NCI-H146 treated with DMSO at 0.1 percent for 48 hours (cell line): ENCODE measurements at regions not wholly inside any gene's neighbourhood (a gene's known extent, or its start where the extent isn't known, plus 50 kb on each side); places are given as distances from the start of the nearest gene placed in this dataset.
"Not testable (repeated sequence)": the region's sequence is repeated elsewhere in the genome, so short reads cannot be mapped to it uniquely, and the experiment has no call there.

Experiments used
- DNase-seq: peaks from one replicate; lab custom pipeline; 2025; ENCODE audit not compliant: unreplicated experiment; lab: John Stamatoyannopoulos, UW

DNA sequence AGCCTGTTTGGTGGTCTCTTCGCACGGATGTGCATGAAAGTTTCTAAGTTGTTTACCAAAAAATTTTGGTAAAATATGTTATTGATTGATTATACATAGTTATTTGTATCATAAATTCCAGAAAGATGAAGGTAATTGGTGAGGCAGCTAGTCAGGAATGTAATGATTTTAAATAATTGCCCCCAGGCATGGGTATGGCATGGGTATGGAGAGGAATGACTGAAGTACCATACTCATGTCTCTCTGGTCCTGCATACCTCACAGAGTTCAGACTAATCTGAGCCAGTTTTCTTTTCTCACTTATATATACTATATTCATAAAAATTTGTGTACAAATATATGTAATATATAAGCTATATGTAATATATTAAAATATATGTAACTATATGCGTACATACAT is 329.0 kb upstream of the TECRL start:
- DNase-seq = no peak

DNA sequence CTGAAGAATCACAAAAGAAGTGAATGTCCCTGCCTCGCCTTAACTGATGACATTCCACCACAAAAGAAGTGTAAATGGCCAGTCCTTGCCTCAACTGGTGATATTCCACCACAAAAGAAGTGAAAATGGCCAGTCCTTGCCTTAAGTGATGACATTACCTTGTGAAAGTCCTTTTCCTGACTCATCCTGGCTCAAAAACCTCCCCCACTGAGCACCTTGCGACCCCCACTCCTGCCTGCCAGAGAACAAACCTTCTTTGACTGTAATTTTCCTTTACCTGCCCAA is 328.5 kb upstream of the TECRL start:
- DNase-seq = not testable (repeated sequence)

DNA sequence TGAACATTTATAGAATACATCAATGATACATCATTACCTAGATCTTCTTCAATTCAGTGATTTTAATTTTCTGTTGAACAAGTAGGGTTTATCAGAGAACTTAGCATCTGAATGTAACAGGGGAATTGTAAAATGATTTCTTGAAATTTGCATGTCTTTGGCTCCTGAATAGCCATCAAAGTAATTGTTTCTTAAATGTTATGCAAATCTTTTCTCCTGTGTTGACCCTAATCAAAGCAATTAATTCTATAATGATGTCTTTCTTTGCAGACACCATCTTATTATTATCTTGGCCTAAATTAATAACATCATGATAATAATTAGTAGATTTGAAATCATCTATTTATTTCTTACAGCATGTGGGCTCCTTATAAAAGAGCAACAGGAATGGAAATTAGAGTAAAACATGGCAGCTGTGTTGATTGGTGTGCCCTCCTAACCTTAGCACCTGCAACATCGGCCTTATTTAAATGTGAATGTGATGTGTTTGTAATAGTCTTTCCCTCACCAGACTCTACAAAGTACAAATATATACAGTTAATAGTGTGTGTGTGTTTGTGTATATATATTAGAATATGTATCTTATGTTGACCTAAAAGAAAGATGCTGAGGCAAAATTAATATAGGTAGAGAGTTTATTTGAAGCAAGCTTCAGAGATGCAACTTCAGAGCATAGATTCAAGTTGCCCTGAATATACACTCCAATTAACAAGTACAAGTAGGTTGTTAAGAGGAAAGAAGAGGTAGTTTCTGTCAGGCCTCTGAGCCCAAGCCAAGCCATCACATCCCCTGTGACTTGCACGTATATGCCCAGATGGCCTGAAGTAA is 328.0 kb upstream of the TECRL start:
- no peak for DNase-seq

DNA sequence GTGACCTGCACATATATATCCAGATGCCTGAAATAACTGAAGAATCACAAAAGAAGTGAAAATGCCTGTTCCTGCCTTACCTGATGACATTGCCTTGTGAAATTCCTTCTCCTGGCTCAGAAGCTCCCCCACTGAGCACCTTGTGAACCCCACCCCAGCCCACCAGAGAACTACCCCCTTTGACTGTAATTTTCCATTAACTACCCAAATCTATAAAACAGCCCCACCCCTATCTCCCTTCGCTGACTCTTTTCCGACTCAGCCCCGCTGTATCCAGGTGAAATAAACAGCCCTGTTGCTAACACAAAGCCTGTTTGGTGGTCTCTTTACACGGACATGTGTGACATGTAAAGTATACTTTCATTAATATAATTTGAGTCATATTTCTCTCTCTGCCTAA is 320.3 kb upstream of the TECRL start:
- DNase-seq = no peak

DNA sequence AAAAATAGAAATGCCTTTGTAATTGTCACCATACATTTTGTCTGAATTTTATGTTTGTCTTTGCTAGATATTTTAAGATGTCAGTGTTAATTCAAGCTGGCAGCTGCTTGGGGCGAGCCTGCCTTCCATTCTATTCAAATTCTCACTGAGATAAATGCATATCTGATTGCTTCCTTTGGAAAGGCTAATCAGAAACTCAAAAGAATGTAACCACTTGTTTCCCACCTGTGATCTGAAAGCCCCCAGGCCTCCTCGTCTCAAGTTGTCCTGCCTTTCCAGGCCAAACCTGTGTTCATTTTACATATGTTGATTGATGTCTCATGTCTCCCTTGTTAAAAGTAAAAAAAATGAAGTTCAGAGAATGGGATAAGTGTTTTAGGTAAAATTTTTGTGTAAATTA is 318.7 kb upstream of the TECRL start:
- DNase-seq = no peak

DNA sequence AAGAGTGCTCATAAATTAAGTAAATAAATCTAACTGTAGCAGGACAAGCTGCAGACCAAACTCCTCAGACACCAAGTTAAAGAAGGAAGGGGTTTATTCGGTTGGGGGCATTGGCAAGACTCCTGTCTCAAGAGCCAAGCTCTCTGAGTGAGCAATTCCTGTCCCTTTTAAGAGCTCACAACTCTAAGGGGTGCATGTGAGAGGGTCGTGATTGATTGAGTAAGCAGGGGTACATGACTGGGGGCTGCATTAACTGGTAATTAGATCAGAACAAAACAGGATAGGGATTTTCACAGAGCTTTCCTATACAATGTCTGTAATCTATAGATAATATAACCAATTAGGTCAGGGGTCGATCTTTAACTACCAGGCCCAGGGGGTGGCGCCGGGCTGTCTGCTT is 318.1 kb upstream of the TECRL start:
- not testable (repeated sequence) for DNase-seq

DNA sequence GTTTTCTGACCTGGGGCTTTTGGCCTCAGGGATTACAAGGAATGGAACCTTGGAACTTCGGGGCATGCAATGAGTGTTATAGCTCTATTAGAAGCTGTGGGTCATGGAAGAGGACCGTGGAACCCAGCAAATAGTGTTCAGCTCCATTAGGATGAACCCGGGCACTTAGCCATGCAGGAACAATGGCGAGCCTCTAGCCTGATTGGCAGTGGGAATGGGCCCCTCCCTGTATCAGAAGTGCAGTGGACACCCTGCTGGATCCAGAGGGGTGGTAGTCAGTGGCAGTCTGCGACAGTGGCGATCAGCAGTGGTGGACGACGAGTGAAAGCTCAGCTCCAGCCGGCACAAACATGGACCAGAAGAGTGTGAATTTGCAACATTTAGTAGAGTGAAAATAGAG is 315.4 kb upstream of the TECRL start:
- no peak for DNase-seq

DNA sequence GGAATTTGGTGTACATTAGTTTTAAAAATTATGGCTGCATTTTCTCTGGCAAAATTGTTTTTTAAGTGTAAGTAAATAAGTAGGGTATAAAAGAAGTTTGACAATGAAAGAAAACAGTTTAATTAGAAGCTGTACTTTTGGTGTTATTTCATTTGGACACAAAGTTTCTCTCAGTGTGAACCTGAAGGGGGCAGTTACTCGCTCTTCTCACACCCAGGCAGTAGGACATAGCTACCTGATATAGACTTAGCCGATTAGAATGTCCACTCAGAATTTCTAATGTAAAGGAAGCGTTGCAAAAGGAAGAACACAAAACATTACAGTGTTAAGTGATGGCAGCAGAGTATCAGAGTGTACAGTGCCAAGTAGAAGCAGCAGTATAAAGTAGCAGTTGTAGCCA is 311.9 kb upstream of the TECRL start:
- no peak for DNase-seq

DNA sequence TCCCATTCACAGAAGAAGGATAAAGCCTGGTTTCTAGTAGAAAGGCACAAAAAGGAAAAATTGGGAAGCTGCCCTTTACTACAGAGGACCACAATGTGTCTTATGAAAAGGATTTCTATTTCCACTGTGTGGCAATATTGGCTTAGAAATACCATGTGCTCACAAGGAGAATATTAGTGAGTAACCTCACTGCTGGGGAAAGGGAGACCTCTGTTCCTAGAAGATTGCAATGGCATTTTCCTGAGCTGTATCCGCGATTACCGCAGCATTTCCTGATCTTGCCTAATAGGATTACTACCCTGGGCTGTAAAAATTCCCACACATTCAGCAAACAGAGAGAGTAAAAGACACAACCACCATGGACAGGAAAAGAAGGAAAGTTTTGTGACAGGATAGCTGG is 308.8 kb upstream of the TECRL start:
- no peak for DNase-seq

DNA sequence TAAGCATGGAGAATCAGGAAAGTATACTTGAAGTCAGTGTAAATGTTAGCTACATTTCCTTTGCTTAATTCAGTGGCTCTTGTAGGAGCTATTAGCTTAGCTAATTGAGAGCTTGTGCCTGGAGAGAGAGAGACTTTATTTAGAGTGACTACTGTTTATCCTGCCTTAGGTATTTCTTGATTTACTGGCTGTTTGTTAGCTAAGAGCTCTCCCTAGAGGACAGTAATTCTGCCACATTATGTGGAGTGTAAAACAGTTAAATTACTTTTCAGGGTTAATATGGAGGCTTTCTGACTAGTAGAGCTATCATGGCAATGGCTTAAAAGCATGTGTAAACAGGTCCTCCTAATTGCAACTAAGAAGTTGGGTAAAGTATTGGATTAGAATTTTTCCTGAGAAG is 306.5 kb upstream of the TECRL start:
- no peak for DNase-seq

DNA sequence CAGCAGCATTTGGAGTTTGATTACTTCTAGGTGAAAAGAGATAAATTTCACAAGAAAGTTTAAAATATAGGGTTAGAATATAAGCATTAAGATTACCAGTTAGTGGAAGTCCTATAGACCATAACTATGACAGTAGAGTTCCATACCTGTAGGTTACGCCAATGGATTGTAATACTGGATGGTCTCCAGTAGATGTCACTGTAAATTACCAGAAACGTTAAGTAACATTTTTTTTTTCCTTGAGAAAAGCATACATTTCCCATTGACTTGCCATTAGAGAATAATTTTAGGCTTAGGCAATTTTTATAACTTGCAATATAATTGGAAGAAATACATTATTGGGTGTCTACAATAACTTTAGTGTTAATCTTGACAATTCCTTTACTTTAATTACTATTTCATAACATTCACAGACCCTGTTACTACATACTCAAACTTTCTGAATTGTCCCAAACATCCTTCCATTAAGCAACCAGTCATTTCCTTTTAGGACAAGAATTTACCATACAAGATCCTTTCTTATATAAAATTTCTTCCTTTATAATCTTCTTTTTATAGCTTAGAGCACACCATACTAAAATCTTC is 304.1 kb upstream of the TECRL start:
- peak; percentile 16 for DNase-seq

DNA sequence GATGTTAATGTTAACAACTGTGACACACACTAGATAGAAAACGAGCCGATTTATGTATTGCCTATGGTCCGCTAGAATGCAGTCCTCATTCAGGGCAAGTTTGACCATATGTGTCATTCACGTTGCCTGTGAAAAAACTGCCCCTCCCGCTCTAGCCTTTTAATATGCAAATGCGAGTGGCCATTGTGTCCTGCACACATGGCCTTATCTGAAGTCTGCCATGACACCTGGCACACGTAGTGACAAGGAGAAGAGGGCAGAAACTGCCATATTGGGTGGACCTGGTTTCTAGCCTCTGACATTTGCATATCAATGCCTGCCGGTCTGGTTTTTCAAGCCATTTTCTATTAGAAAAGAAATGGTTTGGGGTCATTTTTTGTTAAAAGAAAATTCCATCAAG is 303.3 kb upstream of the TECRL start:
- no peak for DNase-seq

DNA sequence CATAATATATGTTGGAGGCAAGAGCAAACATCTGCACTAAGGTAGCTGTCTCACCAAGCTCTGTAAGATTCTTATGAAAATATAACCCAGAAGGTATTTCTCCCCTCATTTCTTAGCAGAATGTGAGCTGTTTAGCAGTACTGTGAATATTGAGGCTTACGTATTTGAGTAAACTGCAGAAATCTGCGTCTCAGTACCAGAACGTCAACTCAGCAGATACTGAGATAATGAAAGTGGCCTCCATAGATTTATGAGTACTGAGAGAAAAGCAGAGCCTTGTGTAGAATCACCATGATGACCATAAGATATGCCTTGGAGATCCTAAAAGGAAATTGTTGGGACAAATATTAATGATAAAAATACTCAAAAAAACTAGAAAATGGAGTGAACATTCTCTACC is 296.7 kb upstream of the TECRL start:
- DNase-seq = no peak

DNA sequence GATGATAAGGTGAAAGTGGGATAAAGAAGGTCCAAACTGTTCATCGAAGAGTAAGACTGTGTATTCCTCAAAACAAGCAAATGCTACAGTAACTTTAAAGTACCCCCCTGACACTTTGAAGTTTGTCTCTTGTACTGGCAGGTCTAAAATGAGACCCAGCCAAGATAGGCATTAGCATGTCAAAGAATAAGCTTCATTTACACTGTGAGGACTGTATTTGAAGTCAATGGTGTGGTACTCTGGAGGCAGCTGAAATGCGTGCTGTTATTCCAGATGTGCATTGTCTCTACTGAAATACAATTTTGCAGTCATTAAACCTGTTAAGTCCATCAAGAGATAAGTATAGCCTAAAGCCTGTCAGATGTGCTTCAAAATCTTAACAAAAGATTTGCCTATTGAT is 288.9 kb upstream of the TECRL start:
- DNase-seq = no peak

DNA sequence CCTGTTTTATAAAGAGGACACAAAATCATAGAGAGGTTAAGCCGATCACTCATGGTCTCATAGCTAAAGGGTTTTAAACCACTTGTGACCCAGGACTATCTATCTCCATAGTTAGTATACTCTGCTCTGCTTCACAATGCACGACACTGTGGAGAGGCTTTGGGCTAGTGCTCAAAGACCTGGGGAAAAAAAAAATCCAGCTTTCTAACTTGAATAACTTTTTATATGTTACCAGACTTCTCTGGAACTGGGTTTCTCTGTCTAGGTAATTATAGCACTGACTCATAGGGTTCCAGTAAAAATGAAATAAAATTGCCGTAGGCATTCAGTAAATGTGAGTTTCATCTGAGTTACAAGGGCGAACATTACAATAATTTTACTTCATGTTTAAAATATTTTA is 273.7 kb upstream of the TECRL start:
- no peak for DNase-seq

DNA sequence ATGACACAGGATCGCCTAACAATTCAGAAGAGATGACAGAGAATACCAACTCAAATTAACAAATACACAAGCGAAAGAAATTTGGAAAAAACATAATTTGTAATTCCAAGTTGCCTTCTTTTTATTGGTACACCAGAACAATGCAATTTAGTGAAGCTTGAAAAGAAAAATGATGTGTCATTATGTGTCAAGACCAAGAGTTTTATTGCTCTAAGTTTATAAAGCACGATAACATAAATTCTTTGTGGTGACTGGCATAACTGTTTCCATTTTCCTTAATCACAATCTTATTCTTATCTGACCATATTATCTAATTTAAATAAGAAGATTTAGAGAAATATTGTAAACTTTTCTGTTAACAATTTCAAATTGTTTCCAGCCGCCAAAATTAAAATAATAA is 273.2 kb upstream of the TECRL start:
- DNase-seq = no peak

DNA sequence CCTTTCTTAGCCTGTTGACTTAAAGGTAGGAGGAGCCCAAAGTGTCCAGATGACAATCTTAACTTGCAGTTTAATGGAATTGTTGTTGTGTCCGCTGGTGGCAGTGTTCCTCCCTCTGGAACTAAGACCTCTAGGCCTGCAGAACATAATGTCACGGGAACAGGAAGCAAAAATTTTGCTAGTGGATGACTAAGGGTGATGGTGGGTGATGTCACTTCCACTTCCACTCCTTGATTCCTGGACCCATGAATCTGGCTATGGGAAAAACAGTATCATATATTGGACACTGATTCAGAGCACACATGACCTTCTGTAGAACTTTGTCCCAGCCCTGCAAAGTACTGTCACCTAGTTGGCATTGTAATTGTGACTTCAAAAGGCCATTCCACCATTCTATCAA is 263.9 kb upstream of the TECRL start:
- DNase-seq = not testable (repeated sequence)

DNA sequence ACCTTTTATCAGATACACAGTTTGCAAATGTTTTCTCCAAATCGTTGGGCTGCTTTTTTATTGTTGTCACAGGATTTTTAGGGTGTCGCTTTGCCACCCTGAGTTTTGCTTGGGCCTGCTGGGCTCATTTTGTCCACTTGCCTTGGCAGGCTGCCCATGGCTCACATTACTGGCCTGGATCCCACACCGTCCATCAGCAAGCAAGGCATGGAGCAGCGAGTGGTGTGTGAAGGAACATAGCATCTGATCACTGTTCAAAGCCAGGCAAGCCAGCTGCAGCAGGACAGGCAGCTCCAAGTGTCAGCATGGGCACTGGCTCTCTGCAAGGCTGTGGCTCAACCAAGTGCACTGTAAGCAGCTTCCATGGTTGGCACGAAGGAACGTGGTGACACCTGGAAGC is 261.4 kb upstream of the TECRL start:
- DNase-seq = no peak

DNA sequence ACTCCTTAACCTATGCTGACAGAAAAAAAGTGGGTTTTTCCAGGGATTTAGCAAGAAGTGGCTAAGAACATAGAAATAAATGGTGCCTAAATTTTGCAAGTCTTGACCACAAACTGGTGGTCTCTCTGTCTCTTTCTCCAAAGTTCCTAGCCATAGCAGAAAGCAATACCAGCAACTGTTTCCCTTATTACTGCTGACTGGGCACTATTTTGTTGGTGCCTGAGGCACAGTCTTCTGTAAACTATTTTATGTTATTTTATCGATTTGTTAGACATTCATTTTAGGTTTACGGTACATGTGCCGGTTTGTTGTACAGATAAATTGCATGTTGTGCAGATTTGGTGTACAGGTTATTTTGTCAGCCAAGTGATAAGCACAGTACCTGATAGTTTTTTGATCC is 234.6 kb upstream of the TECRL start:
- no peak for DNase-seq

DNA sequence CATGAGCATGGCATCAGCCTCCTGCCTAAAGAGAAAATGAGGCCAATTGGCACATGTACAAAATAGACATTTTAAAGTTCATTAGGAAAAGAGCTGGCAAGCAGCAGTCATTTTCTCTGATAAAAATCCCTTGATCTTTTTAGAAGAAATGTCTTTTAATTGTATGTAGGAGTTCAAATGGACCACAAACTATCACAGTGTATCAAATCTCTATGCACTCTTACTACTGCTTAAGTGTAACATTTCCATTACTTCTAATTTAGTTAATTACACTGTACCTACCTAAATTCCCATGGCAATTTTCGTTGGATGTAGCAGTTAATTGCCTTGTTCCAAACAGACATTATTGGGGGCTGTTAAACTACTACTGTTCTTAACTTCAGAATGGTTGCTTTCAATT is 233.7 kb upstream of the TECRL start:
- DNase-seq = no peak

DNA sequence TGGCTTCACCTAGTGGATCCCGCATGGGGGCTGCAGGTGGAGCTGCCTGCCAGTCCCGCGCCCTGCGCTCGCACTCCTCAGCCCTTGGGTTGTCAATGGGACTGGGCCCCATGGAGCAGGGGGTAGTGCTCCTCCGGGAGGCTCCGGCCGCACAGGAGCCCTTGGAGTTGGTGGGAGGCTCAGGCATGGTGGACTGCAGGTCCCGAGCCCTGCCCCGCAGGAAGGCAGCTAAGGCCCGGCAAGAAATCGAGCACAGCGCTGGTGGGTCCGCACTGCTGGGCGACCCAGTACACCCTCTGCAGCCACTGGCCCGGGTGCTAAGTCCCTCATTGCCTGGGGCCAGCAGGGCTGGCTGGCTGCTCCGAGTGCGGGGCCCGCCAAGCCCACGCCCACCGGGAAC is 231.2 kb upstream of the TECRL start:
- not testable (repeated sequence) for DNase-seq

DNA sequence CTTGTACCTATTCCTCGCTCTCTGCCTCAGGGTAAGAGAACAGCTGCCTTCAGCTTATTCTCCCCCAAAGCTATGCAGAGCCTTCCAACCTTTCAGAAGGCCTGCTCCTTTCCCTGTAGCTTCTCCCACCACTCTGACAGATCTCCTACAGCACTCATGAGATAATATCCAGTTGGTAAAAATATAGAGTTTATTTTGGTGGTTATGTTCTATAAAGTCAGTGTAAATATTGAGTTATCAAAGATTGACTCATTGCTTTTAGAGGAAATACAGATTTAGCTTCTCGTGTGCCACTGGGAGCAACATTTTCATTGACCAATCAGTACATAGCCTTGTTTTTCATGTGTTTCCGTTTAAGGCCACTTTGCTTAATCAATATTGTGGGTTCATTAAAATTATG is 216.2 kb upstream of the TECRL start:
- no peak for DNase-seq

DNA sequence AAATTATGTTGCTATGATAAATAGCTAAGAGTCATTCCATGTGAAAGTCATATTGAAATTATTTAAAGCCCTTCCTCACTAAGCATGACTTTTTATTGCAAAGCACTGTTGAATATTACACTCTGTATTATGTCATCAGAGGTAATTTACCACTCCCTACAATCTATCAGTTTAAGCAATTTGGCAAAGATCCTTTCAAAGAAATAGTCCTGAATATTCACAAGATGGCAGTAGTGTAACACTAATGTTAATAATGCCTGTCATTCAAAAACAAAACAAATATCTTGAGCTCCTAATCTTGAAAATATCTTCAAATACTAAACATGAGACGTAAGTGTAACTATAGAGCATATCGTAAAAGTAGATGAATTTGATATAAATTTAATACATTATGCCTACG is 208.6 kb upstream of the TECRL start:
- no peak for DNase-seq
